Type B pancreatic cell (in vitro differentiated cells): ENCODE measurements at regions not wholly inside any gene's neighbourhood (a gene's known extent, or its start where the extent isn't known, plus 50 kb on each side); places are given as distances from the start of the nearest gene placed in this dataset.

Experiments
- DNase-seq: peaks from one replicate; pipeline ENCODE4 v3.0.0; 2021; ENCODE audit warnings: mixed read lengths; ENCODE audit not compliant: unreplicated experiment; ENCODE audit errors: extremely low spot score
- H3K27ac Mint-ChIP-seq: 2 replicates; pipeline ENCODE4 v1.8.0; 2021; ENCODE audit warnings: mild to moderate bottlenecking, mixed read lengths
- H3K27me3 Mint-ChIP-seq: 2 replicates; pipeline ENCODE4 v1.8.0; 2021; ENCODE audit warnings: mixed read lengths
- H3K36me3 Mint-ChIP-seq: 2 replicates; pipeline ENCODE4 v1.8.0; 2021; ENCODE audit warnings: mixed read lengths
- H3K4me1 Mint-ChIP-seq: one replicate; pipeline ENCODE4 v1.8.0; 2021; ENCODE audit warnings: mixed read lengths; ENCODE audit not compliant: unreplicated experiment
- H3K4me3 Mint-ChIP-seq: 2 replicates; pipeline ENCODE4 v1.8.0; 2021; ENCODE audit warnings: mild to moderate bottlenecking, mixed read lengths
- H3K9me3 Mint-ChIP-seq: 2 replicates; pipeline ENCODE4 v1.8.0; 2021; ENCODE audit warnings: mixed read lengths
- TF ChIP-seq, protein P1 (sequence below): fragments of 200-600 bp; sonication (generic); conservative IDR thresholded peaks from 2 replicates; pipeline ENCODE4 v1.5.0; 2021; ENCODE audit warnings: antibody characterized with exemption, mild to moderate bottlenecking

DNA sequence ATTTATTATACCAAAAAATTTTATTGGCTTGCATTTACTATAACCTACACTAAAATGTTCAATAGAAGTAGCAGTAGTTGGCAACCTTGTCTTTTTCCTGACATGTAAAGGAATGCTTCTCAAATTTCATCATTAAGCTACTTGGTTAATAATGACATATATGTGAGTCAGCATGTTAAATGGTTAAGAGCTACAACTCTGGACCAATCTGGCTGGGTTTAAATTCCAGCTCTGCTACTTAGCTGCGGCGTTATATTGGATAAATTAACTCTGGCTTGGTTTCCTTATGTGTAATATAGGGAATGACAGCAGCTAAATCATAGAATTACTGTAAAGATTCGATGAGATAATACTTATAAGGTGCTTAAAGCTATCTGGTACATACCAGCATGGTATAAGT lies 53.7 kb upstream of the OTOGL start:
- Mint-ChIP-seq H3K27me3 (no peaks in the 10 kb centered on the region), H3K4me3 (no peak overlapping the region), H3K36me3 (no peaks in the 10 kb centered on the region), H3K27ac (no peak overlapping the region), H3K9me3 (peaks cover 6% of the 10 kb centered on the region), H3K4me1 (no peaks in the 10 kb centered on the region)
- TF ChIP-seq, protein P1, sequence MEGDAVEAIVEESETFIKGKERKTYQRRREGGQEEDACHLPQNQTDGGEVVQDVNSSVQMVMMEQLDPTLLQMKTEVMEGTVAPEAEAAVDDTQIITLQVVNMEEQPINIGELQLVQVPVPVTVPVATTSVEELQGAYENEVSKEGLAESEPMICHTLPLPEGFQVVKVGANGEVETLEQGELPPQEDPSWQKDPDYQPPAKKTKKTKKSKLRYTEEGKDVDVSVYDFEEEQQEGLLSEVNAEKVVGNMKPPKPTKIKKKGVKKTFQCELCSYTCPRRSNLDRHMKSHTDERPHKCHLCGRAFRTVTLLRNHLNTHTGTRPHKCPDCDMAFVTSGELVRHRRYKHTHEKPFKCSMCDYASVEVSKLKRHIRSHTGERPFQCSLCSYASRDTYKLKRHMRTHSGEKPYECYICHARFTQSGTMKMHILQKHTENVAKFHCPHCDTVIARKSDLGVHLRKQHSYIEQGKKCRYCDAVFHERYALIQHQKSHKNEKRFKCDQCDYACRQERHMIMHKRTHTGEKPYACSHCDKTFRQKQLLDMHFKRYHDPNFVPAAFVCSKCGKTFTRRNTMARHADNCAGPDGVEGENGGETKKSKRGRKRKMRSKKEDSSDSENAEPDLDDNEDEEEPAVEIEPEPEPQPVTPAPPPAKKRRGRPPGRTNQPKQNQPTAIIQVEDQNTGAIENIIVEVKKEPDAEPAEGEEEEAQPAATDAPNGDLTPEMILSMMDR: no peak
- DNase-seq: no peak

DNA sequence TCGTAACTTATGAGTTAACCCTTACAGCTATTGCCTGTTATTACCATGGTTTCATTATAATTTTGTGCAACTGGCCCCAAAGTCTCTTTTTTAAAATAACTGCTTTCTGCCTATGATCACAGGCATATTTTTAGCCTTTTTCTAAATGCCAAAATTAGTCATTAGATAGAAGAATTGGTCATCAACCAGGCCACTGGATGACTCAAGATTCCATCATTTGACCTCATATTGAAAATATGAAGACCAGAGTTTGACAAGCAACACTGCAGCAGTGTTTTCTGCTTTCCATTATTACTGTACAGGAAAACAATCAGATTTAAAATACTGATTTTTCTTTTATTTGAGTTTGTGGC lies 54.7 kb upstream of the OTOGL start:
- no peaks in the 10 kb centered on the region for H3K4me1 Mint-ChIP-seq
- no peaks in the 10 kb centered on the region for H3K27me3 Mint-ChIP-seq
- H3K4me3 Mint-ChIP-seq: no peak overlapping the region
- no peak overlapping the region for H3K27ac Mint-ChIP-seq
- TF ChIP-seq, protein P1: no peak
- DNase-seq: no peak
- peaks cover 5% of the 10 kb centered on the region for H3K9me3 Mint-ChIP-seq
- no peaks in the 10 kb centered on the region for H3K36me3 Mint-ChIP-seq

DNA sequence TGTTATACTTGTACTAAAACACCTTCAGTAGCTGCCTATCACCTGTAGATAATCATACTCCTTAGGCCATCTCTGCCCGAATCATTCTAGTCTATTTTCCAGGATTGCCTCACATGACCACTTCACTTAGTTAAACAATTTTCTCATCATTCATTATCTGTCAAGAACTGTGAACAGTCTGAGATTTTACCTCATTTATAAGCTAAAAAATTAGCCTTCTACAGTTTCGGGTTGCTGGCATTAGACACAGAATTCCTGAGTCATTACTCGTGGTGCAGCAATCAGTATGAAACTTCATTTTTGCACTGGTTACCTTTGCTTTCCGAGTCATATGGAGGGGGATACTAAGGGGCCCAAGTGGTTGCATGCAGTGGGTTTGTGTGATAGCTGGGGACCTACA lies 57.6 kb upstream of the OTOGL start:
- H3K27me3 Mint-ChIP-seq: no peaks in the 10 kb centered on the region
- no peaks in the 10 kb centered on the region for H3K4me1 Mint-ChIP-seq
- DNase-seq: no peak
- H3K4me3 Mint-ChIP-seq: no peak overlapping the region
- no peaks in the 10 kb centered on the region for H3K36me3 Mint-ChIP-seq
- H3K27ac Mint-ChIP-seq: no peak overlapping the region
- TF ChIP-seq, protein P1: no peak
- H3K9me3 Mint-ChIP-seq: peaks cover 5% of the 10 kb centered on the region

DNA sequence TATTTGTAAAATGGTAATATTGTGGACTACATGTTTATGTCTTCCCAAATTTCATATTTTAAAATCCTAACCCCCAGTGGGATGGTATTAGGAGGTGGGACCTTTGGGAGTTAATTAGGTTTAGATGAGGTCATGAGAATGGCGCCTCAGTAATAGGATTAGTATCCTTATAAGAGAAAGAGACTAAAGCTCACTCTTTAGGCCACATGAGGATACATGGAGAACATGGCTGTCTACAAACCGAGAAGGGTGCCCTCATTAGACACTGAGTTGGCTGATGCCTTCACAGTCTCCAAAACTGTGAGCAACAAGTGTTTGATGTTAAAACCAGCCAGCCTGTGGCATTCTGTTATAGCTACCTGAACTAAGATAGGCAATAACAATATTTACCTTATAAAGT lies 58.3 kb upstream of the OTOGL start:
- H3K36me3 Mint-ChIP-seq: no peaks in the 10 kb centered on the region
- H3K27me3 Mint-ChIP-seq: no peaks in the 10 kb centered on the region
- no peaks in the 10 kb centered on the region for H3K4me1 Mint-ChIP-seq
- H3K4me3 Mint-ChIP-seq: no peak overlapping the region
- peaks cover 5% of the 10 kb centered on the region for H3K9me3 Mint-ChIP-seq
- no peak overlapping the region for H3K27ac Mint-ChIP-seq
- TF ChIP-seq, protein P1: no peak
- no peak for DNase-seq

DNA sequence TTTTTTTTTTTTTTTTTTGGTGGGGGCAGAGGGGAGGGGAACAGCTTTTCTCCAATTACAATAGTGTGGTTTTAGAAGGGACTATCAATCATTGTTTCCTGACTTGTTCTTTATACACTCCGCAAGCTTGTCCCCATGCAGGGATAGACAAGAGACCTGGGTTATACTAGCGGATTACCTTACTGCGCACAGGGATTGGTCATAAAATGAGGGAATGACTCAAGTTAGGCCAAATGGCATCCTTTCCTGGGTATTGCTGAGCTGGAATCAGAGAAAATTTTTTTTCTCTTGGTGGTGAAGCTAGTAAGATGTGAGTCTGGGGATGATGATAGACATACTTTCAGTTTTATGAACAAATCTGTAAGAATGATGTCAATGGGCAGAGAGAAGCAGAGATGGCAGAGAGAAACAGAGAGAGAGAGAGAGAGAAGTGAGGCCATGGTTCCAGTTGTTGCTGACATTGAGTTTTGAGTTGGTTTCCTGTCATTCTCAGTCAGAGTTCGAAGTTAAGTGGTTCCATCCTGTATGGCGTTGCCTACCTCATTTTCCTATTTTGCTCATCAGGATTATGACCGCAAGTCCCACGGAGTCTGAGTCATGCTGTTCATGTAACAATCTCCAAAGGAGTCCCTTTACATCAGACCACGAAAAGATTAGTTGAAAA lies 59.1 kb upstream of the OTOGL start:
- peaks cover 5% of the 10 kb centered on the region for H3K9me3 Mint-ChIP-seq
- no peaks in the 10 kb centered on the region for H3K27me3 Mint-ChIP-seq
- no peaks in the 10 kb centered on the region for H3K4me1 Mint-ChIP-seq
- no peak overlapping the region for H3K27ac Mint-ChIP-seq
- no peak for DNase-seq
- TF ChIP-seq, protein P1: no peak
- no peak overlapping the region for H3K4me3 Mint-ChIP-seq
- no peaks in the 10 kb centered on the region for H3K36me3 Mint-ChIP-seq
